ENCODE measurements at regions not wholly inside any gene's neighbourhood (a gene's known extent, or its start where the extent isn't known, plus 50 kb on each side); places are given as distances from the start of the nearest gene placed in this dataset.

GRCh38 chr12:97790281-97790680 lies 327.7 kb downstream of the RMST start:
- H3K4me3 ChIP-seq (ENCODE audit: low read depth, low read length), result no peak overlapping the region
- no peaks in the 10 kb centered on the region for H3K27me3 ChIP-seq (ENCODE audit: control insufficient read depth, insufficient read depth, low read length)
- H3K36me3 ChIP-seq (ENCODE audit: control insufficient read depth, insufficient read depth, low read length), result no peaks in the 10 kb centered on the region
- no peak overlapping the region for H3K9ac ChIP-seq (ENCODE audit: low read depth, low read length)
- 0 out of 2 replicates have a peak, but pooled peaks cover 9% of the 10 kb centered on the region for H3K9me3 ChIP-seq (ENCODE audit: control insufficient read depth, insufficient read depth, low read length)
- H3K27ac ChIP-seq (ENCODE audit: low read depth, low read length), result no peak overlapping the region
- peaks cover 3% of the 10 kb centered on the region; the same call in 1 of the 2 replicates for H3K4me1 ChIP-seq (ENCODE audit: control insufficient read depth, insufficient read depth, low read length)

- H3K9ac ChIP-seq (ENCODE audit: low read depth, low read length), result no peak overlapping the region
These were observed 334.9 kb downstream of the RMST start for GRCh38 chr12:97797473-97797872.

DNA sequence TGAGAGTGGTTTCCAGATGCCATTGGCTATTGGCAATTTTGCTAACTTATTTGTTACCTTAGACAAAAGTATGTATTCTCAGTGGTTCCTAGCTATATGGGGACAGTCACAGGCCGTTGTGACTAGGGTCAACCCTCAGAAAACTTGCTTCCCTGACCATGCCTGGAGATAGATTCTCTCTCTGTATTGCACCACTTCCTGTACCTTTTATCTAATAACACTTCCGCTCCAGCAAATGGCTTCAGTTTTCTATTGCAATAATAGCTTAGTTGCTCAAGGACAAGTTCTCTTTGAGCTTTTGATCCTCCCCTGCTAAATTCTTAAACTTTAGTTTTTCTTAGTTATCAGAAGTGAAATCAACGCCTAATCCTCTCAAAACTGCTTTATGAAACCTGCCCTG lies 338.0 kb downstream of the RMST start:
- Histone ChIP-seq H3K27me3 (ENCODE audit: control insufficient read depth, insufficient read depth, low read length) (no peaks in the 10 kb centered on the region), H3K4me1 (ENCODE audit: control insufficient read depth, insufficient read depth, low read length) (peaks cover 29% of the 10 kb centered on the region), H3K27ac (ENCODE audit: low read depth, low read length) (no peak overlapping the region), H3K9me3 (ENCODE audit: control insufficient read depth, insufficient read depth, low read length) (no peaks in the 10 kb centered on the region), H3K4me3 (ENCODE audit: low read depth, low read length) (no peak overlapping the region), H3K9ac (ENCODE audit: low read depth, low read length) (no peak overlapping the region), H3K36me3 (ENCODE audit: control insufficient read depth, insufficient read depth, low read length) (no peaks in the 10 kb centered on the region)

More at GRCh38 chr12:97797473-97797872, 334.9 kb downstream of the RMST start:
- Histone ChIP-seq H3K4me1 (ENCODE audit: control insufficient read depth, insufficient read depth, low read length) (peaks cover 14% of the 10 kb centered on the region; the same call in 1 of the 2 replicates), H3K36me3 (ENCODE audit: control insufficient read depth, insufficient read depth, low read length) (no peaks in the 10 kb centered on the region), H3K9me3 (ENCODE audit: control insufficient read depth, insufficient read depth, low read length) (0 out of 2 replicates have a peak, but pooled peaks cover 9% of the 10 kb centered on the region), H3K4me3 (ENCODE audit: low read depth, low read length) (no peak overlapping the region), H3K27me3 (ENCODE audit: control insufficient read depth, insufficient read depth, low read length) (no peaks in the 10 kb centered on the region), H3K27ac (ENCODE audit: low read depth, low read length) (no peak overlapping the region)

- no peaks in the 10 kb centered on the region for H3K36me3 ChIP-seq (ENCODE audit: control insufficient read depth, insufficient read depth, low read length)
- H3K27me3 ChIP-seq (ENCODE audit: control insufficient read depth, insufficient read depth, low read length), result no peaks in the 10 kb centered on the region
- H3K9me3 ChIP-seq (ENCODE audit: control insufficient read depth, insufficient read depth, low read length), result no peaks in the 10 kb centered on the region
- no peak overlapping the region for H3K27ac ChIP-seq (ENCODE audit: low read depth, low read length)
- no peak overlapping the region for H3K9ac ChIP-seq (ENCODE audit: low read depth, low read length)
- H3K4me1 ChIP-seq (ENCODE audit: control insufficient read depth, insufficient read depth, low read length), result peaks cover 29% of the 10 kb centered on the region
- no peak overlapping the region for H3K4me3 ChIP-seq (ENCODE audit: low read depth, low read length)
These were observed 339.0 kb downstream of the RMST start for GRCh38 chr12:97801471-97802059.

GRCh38 chr12:97805146-97805545 lies 342.5 kb downstream of the RMST start:
- Histone ChIP-seq H3K4me1 (ENCODE audit: control insufficient read depth, insufficient read depth, low read length) (peaks cover 24% of the 10 kb centered on the region), H3K27ac (ENCODE audit: low read depth, low read length) (no peak overlapping the region), H3K9me3 (ENCODE audit: control insufficient read depth, insufficient read depth, low read length) (no peaks in the 10 kb centered on the region), H3K9ac (ENCODE audit: low read depth, low read length) (no peak overlapping the region), H3K4me3 (ENCODE audit: low read depth, low read length) (no peak overlapping the region), H3K36me3 (ENCODE audit: control insufficient read depth, insufficient read depth, low read length) (no peaks in the 10 kb centered on the region), H3K27me3 (ENCODE audit: control insufficient read depth, insufficient read depth, low read length) (no peaks in the 10 kb centered on the region)

GRCh38 chr12:97813301-97813700 lies 350.7 kb downstream of the RMST start:
- Histone ChIP-seq H3K4me3 (ENCODE audit: low read depth, low read length) (no peak overlapping the region), H3K27ac (ENCODE audit: low read depth, low read length) (no peak overlapping the region), H3K27me3 (ENCODE audit: control insufficient read depth, insufficient read depth, low read length) (no peaks in the 10 kb centered on the region), H3K36me3 (ENCODE audit: control insufficient read depth, insufficient read depth, low read length) (no peaks in the 10 kb centered on the region), H3K9ac (ENCODE audit: low read depth, low read length) (no peak overlapping the region), H3K9me3 (ENCODE audit: control insufficient read depth, insufficient read depth, low read length) (no peaks in the 10 kb centered on the region), H3K4me1 (ENCODE audit: control insufficient read depth, insufficient read depth, low read length) (no peaks in the 10 kb centered on the region)

DNA sequence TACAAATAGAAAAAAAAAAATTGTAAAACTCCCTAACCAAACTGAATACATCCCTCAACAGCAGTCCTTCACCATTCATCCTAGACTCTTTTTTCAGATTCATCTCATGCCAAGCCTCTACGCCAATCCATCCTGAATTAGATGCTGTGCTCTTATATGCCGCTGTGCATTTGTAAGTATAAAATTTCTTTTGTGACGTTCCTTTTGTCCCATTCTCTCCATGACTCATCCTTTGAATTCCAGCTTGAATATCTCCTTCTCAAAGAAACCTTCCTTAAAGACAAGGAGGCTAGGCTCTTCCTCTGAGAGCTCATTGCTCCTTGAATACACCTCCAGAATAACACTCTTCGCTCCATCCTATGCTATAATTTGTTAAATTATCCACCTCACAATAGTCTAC lies 359.2 kb downstream of the RMST start:
- Histone ChIP-seq H3K4me3 (ENCODE audit: low read depth, low read length) (no peak overlapping the region), H3K27me3 (ENCODE audit: control insufficient read depth, insufficient read depth, low read length) (no peaks in the 10 kb centered on the region), H3K9me3 (ENCODE audit: control insufficient read depth, insufficient read depth, low read length) (no peaks in the 10 kb centered on the region), H3K36me3 (ENCODE audit: control insufficient read depth, insufficient read depth, low read length) (no peaks in the 10 kb centered on the region), H3K4me1 (ENCODE audit: control insufficient read depth, insufficient read depth, low read length) (no peaks in the 10 kb centered on the region), H3K9ac (ENCODE audit: low read depth, low read length) (no peak overlapping the region), H3K27ac (ENCODE audit: low read depth, low read length) (no peak overlapping the region)

GRCh38 chr12:97835541-97835940 lies 372.9 kb downstream of the RMST start:
- Histone ChIP-seq H3K4me3 (ENCODE audit: low read depth, low read length) (no peak overlapping the region), H3K27me3 (ENCODE audit: control insufficient read depth, insufficient read depth, low read length) (no peaks in the 10 kb centered on the region), H3K9me3 (ENCODE audit: control insufficient read depth, insufficient read depth, low read length) (no peaks in the 10 kb centered on the region), H3K9ac (ENCODE audit: low read depth, low read length) (no peak overlapping the region), H3K27ac (ENCODE audit: low read depth, low read length) (no peak overlapping the region), H3K36me3 (ENCODE audit: control insufficient read depth, insufficient read depth, low read length) (no peaks in the 10 kb centered on the region), H3K4me1 (ENCODE audit: control insufficient read depth, insufficient read depth, low read length) (peaks cover 16% of the 10 kb centered on the region; the same call in 1 of the 2 replicates)

- no peak overlapping the region for H3K4me3 ChIP-seq (ENCODE audit: low read depth, low read length)
- H3K36me3 ChIP-seq (ENCODE audit: control insufficient read depth, insufficient read depth, low read length), result no peaks in the 10 kb centered on the region
- H3K27ac ChIP-seq (ENCODE audit: low read depth, low read length), result no peak overlapping the region
- H3K9ac ChIP-seq (ENCODE audit: low read depth, low read length), result no peak overlapping the region
- no peaks in the 10 kb centered on the region for H3K9me3 ChIP-seq (ENCODE audit: control insufficient read depth, insufficient read depth, low read length)
- H3K4me1 ChIP-seq (ENCODE audit: control insufficient read depth, insufficient read depth, low read length), result peaks cover 17% of the 10 kb centered on the region; the same call in 1 of the 2 replicates
- no peaks in the 10 kb centered on the region for H3K27me3 ChIP-seq (ENCODE audit: control insufficient read depth, insufficient read depth, low read length)
These were observed 374.8 kb downstream of the RMST start for GRCh38 chr12:97837401-97837800.

GRCh38 chr12:97848051-97848450 lies 385.4 kb downstream of the RMST start:
- no peaks in the 10 kb centered on the region for H3K36me3 ChIP-seq (ENCODE audit: control insufficient read depth, insufficient read depth, low read length)
- no peak overlapping the region for H3K9ac ChIP-seq (ENCODE audit: low read depth, low read length)

GRCh38 chr12:97854477-97854876 lies 391.9 kb downstream of the RMST start:
- no peak overlapping the region for H3K27ac ChIP-seq (ENCODE audit: low read depth, low read length)
- H3K36me3 ChIP-seq (ENCODE audit: control insufficient read depth, insufficient read depth, low read length), result no peaks in the 10 kb centered on the region
- no peak overlapping the region for H3K9ac ChIP-seq (ENCODE audit: low read depth, low read length)
- H3K4me1 ChIP-seq (ENCODE audit: control insufficient read depth, insufficient read depth, low read length), result peaks cover 11% of the 10 kb centered on the region
- H3K4me3 ChIP-seq (ENCODE audit: low read depth, low read length), result no peak overlapping the region
- H3K27me3 ChIP-seq (ENCODE audit: control insufficient read depth, insufficient read depth, low read length), result no peaks in the 10 kb centered on the region
- no peaks in the 10 kb centered on the region for H3K9me3 ChIP-seq (ENCODE audit: control insufficient read depth, insufficient read depth, low read length)

More at GRCh38 chr12:97848051-97848450, 385.4 kb downstream of the RMST start:
- Histone ChIP-seq H3K4me1 (ENCODE audit: control insufficient read depth, insufficient read depth, low read length) (peaks cover 11% of the 10 kb centered on the region), H3K9me3 (ENCODE audit: control insufficient read depth, insufficient read depth, low read length) (no peaks in the 10 kb centered on the region), H3K27me3 (ENCODE audit: control insufficient read depth, insufficient read depth, low read length) (no peaks in the 10 kb centered on the region), H3K27ac (ENCODE audit: low read depth, low read length) (no peak overlapping the region), H3K4me3 (ENCODE audit: low read depth, low read length) (no peak overlapping the region)

Measured in HUES48 (cell line).